Kidney (tissue), 13 donors: ENCODE measurements at regions not wholly inside any gene's neighbourhood (a gene's known extent, or its start where the extent isn't known, plus 50 kb on each side); places are given as distances from the start of the nearest gene placed in this dataset.

Source experiments
- DNase-seq, 5 donors: peaks; one replicate each; pipeline ENCODE4 v3.0.0-alpha.2; 2013 to 2020
- FAIRE-seq: peaks from 2 replicates; lab custom pipeline; 2012; peaks lifted over from hg19 to GRCh38; lab: Jason Lieb, UNC
- H3K27ac ChIP-seq, 2 donors: one replicate each; pipeline ENCODE4 v1.7.0; 2013; ENCODE audit warnings: low read depth in 2 of 2, low read length in 2 of 2, inconsistent platforms in 1 of 2
- H3K27me3 ChIP-seq: one replicate; pipeline ENCODE4 v1.7.1; 2013; ENCODE audit warnings: low read length, inconsistent platforms; ENCODE audit not compliant: control insufficient read depth, insufficient read depth
- H3K36me3 ChIP-seq, 3 donors: one replicate each; pipeline versions ENCODE4 v1.7.0 to v1.7.1; 2013; ENCODE audit warnings: low read length in 3 of 3, control low read depth in 1 of 3, inconsistent platforms in 1 of 3; ENCODE audit not compliant: insufficient read depth in 3 of 3, control insufficient read depth in 2 of 3
- H3K4me1 ChIP-seq, 3 donors: one replicate each; pipeline versions ENCODE4 v1.7.0 to v1.7.1; 2013; ENCODE audit warnings: low read length in 3 of 3, inconsistent platforms in 1 of 3, low read depth in 1 of 3; ENCODE audit not compliant: control insufficient read depth in 2 of 3, insufficient read depth in 2 of 3
- H3K4me3 ChIP-seq, 3 donors: one replicate each; pipeline versions ENCODE4 v1.7.0 to v1.8.1; 2013; ENCODE audit warnings: low read length in 3 of 3, control low read depth in 1 of 3, inconsistent platforms in 1 of 3
- H3K9ac ChIP-seq, 3 donors: one replicate each; pipeline versions ENCODE4 v1.7.0 to v1.7.1; 2013; ENCODE audit warnings: low read length in 3 of 3, control low read depth in 1 of 3, inconsistent platforms in 1 of 3
- H3K9me3 ChIP-seq, 3 donors: one replicate each; pipeline versions ENCODE4 v1.7.0 to v1.7.1; 2013; ENCODE audit warnings: low read length in 3 of 3, control low read depth in 1 of 3, inconsistent platforms in 1 of 3; ENCODE audit not compliant: control insufficient read depth in 2 of 3, insufficient read depth in 1 of 3
- intact Hi-C: fragments of 100-400 bp; cut with DNase I; formaldehyde crosslinking; loops from one replicate; pipeline ENCODE4 v1.11.1; 2022
- TF ChIP-seq, protein P1 (sequence below): IDR thresholded peaks from 3 replicates; pipeline ENCODE4 v1.5.1; 2012; ENCODE audit warnings: mild to moderate bottlenecking, moderate library complexity, borderline replicate concordance; ENCODE audit not compliant: insufficient read depth; ENCODE audit errors: extremely low read depth
- donor health status: control.
- donor health status: control.
- donor health status: control.
- donor health status: control.
- donor health status: control.
- donor health status: DM: yes; HTN: yes; CAD: no.
- donor health status: Normal renal cell carcinoma (clear cell type).

DNA sequence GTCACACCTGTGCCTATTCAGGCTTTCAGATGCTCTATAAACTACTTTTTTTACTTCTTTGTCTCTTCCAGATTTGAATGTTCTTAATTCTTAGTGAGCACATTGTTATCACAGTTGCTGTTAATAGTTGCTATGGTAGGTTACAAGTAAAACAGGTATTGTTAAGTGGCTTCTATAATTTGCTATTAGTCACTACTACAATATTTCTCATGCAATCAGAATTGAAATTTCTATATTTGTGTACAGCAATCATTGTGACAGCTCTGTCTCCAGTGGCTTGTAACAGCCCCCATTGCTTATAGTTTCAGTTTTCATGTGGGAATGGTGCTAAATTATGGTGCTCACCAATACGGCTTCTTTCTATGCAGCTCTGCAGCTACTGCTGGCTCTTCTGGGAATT is 318.4 kb upstream of the GOLIM4 start:
- intact Hi-C loops, result no loop called here
- no peak overlapping the region for H3K9ac ChIP-seq
- no peak overlapping the region for H3K27ac ChIP-seq
- H3K36me3 ChIP-seq, result no peaks in the 10 kb centered on the region
- FAIRE-seq, result no peak
- H3K27me3 ChIP-seq, result no peaks in the 10 kb centered on the region
- no peaks in the 10 kb centered on the region for H3K4me1 ChIP-seq
- TF ChIP-seq, protein P1, sequence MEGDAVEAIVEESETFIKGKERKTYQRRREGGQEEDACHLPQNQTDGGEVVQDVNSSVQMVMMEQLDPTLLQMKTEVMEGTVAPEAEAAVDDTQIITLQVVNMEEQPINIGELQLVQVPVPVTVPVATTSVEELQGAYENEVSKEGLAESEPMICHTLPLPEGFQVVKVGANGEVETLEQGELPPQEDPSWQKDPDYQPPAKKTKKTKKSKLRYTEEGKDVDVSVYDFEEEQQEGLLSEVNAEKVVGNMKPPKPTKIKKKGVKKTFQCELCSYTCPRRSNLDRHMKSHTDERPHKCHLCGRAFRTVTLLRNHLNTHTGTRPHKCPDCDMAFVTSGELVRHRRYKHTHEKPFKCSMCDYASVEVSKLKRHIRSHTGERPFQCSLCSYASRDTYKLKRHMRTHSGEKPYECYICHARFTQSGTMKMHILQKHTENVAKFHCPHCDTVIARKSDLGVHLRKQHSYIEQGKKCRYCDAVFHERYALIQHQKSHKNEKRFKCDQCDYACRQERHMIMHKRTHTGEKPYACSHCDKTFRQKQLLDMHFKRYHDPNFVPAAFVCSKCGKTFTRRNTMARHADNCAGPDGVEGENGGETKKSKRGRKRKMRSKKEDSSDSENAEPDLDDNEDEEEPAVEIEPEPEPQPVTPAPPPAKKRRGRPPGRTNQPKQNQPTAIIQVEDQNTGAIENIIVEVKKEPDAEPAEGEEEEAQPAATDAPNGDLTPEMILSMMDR, result no peak
- no peak for DNase-seq
- H3K4me3 ChIP-seq, result no peak overlapping the region
- no peaks in the 10 kb centered on the region for H3K9me3 ChIP-seq

DNA sequence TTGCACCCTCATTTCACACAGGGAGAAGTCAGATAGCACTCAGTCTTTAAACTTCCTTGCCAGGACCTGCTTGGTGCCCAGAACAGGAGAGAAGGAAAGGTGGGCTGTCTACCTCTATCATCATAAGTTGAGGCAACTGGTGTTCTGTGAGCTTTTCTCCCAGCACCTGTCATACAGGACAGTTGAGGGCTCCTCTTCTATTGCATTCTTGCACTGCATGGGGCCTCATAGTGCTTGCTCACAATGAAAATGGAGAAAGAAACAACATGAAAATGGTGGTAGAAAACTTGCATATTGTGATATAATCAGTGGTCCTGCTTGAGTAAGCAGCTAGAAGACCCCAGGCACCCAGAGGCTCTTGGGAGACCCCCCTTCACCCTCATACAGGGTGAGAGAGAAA is 311.7 kb upstream of the GOLIM4 start:
- Histone ChIP-seq H3K4me3 (no peak overlapping the region), H3K4me1 (no peaks in the 10 kb centered on the region), H3K9me3 (no peaks in the 10 kb centered on the region), H3K27ac (no peak overlapping the region), H3K36me3 (no peaks in the 10 kb centered on the region), H3K9ac (no peak overlapping the region), H3K27me3 (no peaks in the 10 kb centered on the region)
- intact Hi-C loops, result no loop called here
- no peak for FAIRE-seq
- TF ChIP-seq, protein P1, result no peak
- no peak for DNase-seq

DNA sequence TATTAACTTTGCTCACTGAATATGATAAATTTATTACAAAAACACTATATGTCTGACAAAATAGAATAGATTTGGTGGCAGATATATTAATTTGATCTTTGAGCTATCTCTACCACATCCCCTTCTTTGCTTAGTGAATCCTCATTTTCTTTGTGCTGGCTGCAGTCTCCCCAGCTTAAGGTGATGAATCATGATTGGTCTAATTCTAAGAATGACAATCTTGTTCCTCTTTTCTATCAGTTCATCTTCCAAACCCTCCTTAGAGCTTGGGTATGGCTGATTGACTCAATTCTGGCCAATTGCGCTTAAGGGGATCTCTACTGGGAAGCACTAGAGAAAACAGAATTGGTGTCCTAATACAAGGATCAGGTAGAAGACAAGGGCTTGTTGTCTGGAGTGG is 309.6 kb upstream of the GOLIM4 start:
- TF ChIP-seq, protein P1, result no peak
- FAIRE-seq, result no peak

DNA sequence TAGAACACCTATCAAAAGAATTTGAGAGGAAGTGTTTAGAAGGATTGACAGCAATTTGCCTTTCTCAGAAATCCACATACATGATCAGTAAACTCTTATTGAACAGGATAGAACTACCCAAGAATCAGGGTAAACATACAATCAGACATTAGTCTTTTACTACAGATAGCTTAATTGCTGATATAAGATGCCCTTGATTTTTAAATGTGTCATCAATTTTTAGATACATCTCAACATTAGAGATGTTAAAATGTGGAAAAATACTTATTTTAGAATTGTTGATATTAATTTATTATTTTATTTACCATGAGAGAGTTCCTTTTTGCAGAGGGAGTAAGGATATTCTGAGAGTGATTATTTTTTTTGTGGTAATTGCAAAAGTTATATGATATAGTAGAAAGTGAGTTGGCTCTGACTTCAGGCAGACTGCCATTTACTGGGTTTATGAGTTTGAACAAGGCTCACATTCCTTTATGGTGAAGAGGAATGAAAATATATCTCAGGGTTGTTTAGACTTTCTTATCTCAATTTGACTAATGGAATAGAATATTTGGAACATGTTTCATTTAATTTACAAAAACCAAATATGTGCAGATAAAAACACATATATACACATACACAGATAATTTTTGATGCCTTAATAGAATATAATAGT is 302.8 kb upstream of the GOLIM4 start:
- DNase-seq (peak in 1 of 5 donors; percentile 1), FAIRE-seq (no peak)
- H3K9ac ChIP-seq, result no peak overlapping the region
- no peaks in the 10 kb centered on the region for H3K36me3 ChIP-seq
- intact Hi-C loops, result no loop called here
- TF ChIP-seq, protein P1, result no peak
- H3K4me1 ChIP-seq, result no peaks in the 10 kb centered on the region
- H3K27ac ChIP-seq, result no peak overlapping the region
- no peaks in the 10 kb centered on the region for H3K9me3 ChIP-seq
- H3K27me3 ChIP-seq, result no peaks in the 10 kb centered on the region
- no peak overlapping the region for H3K4me3 ChIP-seq

More for the DNA sequence above, 309.6 kb upstream of the GOLIM4 start:
- Histone ChIP-seq H3K9me3 (no peaks in the 10 kb centered on the region), H3K4me1 (no peaks in the 10 kb centered on the region), H3K9ac (no peak overlapping the region), H3K4me3 (no peak overlapping the region), H3K36me3 (no peaks in the 10 kb centered on the region), H3K27me3 (no peaks in the 10 kb centered on the region), H3K27ac (no peak overlapping the region)
- no peak for DNase-seq
- intact Hi-C loops, result no loop called here
